Amygdala (tissue), 56 donors: ENCODE measurements at regions not wholly inside any gene's neighbourhood (a gene's known extent, or its start where the extent isn't known, plus 50 kb on each side); places are given as distances from the start of the nearest gene placed in this dataset.

Experiments used
- DNase-seq, 56 donors: peaks; one replicate each; lab custom pipeline; 2025; lab: John Stamatoyannopoulos, UW

DNA sequence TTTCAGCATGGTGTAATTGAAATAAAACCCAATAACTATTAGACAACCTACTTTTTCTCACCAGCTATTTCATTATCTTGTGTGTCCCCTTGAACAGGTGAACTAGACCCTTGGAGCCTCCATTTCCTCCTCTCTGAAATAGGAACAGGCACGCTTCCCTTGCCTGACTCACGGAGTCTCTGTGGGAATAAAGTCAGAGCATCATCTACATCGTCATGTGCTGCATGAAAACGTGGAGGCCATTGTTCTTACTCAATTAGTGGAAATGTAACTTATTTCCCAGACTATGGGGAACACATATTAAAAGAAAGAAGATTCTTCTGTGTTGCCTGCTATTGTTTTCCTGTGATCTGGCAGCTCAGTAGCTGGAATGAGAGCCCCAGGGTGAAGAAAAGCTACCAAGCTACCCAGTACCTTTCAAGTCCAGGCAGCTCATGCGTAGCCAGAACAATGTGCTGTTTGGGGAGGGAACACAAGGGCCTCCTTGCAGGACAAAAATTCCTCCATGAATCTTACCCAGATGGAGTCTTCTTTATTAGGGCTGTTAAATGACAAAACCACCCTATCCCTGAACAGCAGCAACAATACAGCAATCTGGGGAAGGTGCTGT, 59.8 kb downstream of the SOX11 start:
- DNase-seq, result no peak

DNA sequence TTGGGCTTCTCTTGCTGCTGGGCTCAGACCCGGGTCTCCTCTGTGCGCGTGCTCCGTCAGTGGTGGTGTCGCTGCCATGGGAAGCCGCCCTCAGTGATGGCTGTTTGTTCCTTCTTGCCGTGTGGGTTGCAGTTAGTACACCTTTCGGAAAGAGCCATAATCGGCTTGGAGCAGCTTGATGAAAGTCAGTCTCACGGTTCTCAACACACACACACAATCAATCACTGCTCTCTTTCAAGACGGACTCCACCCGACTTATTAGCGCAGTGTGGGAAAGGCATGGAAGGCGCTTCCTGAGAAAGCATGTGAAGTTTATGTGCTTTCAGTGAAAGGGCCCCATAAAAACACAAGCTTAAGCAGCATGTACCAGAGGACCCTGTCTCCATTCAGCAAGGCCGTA, 64.1 kb downstream of the SOX11 start:
- DNase-seq, result no peak

DNA sequence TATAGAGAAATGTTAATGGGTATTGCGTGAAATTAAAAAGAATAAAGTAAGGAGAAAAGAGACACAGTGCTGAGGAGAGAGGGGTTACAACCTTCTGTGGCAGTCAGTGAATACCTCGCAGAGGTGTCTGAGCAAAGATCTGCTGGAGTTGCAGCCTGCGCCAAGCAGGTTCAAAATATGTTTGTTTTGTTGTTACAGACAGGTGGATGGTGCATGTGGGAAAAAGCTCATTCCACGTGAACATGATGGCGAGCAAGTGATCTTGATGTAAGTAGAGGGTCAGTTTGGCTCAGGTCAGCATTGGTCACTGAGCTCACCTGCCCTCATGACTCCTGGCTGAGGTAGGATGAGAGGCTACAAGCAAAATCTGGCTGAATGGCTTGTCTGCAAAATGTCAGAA, 66.2 kb downstream of the SOX11 start:
- DNase-seq, result no peak

DNA sequence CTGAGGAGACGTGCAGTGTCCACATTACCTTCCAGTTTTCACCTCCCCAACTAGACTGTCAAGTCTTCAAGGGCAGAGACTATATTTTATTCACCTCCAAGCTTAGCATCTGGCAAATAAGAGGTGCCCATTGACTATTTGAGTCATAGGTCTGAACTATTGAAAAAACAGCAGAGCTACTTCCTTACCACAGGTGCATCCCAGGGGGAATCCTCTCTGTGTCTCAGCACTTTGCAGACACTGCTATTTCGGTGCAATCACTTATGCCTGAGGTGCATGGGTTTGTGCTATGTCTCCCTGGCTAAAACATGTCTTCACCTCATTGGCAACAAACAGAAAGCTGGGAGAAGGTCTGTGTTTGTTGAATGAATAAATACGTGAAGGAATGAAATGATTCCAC, 67.8 kb downstream of the SOX11 start:
- DNase-seq, result no peak

- DNase-seq, result no peak
Measured at GRCh38 chr2:5763531-5763930, 71.3 kb downstream of the SOX11 start.

- no peak for DNase-seq
Measured at GRCh38 chr2:5764041-5764440, 71.9 kb downstream of the SOX11 start.

- no peak for DNase-seq
Measured at GRCh38 chr2:5766056-5766455, 73.9 kb downstream of the SOX11 start.

GRCh38 chr2:5766561-5766960, 74.4 kb downstream of the SOX11 start:
- DNase-seq, result no peak

DNA sequence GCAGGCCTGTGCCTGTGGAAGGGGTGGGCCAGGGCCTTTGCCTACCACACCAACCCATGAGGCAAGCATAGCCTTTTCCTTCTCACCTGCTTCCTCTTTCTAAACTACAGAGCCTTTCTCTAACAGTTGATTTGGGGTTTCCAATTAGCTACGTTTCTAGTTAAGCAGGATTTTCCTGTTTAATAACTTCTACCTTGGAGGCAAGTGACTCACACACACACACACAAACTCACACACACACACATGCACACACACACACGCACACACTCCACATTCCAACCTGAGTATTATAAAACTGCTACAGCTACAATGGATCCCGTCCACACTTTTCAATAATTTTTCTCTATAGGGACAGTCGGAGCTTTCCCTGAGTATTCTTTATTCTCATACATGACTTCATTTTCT, 84.9 kb downstream of the SOX11 start:
- no peak for DNase-seq

- DNase-seq, result no peak
Measured at GRCh38 chr2:5781679-5782078, 89.5 kb downstream of the SOX11 start.

DNA sequence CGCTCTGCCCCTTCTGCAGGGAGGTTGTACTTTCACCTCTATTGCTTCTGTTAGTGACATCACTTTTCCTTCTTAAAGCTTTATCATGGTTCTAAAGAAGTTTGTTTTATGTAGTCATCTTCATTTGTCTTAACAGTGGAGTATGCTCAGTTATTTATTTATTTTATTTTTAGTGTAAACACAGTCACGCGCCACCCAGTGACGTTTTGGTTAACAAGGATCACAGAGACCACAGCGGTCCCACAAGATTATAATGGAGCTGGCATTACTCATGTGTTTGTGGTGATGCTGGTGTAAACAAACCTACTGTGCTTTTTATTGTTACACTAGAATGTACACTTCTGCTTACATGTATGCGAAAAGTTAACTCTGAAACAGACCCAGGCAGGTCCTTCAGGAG, 89.9 kb downstream of the SOX11 start:
- DNase-seq, result no peak

GRCh38 chr2:5788447-5788846, 96.3 kb downstream of the SOX11 start:
- no peak for DNase-seq

- DNase-seq, result no peak
Measured at GRCh38 chr2:5791371-5791770, 99.2 kb downstream of the SOX11 start.

DNA sequence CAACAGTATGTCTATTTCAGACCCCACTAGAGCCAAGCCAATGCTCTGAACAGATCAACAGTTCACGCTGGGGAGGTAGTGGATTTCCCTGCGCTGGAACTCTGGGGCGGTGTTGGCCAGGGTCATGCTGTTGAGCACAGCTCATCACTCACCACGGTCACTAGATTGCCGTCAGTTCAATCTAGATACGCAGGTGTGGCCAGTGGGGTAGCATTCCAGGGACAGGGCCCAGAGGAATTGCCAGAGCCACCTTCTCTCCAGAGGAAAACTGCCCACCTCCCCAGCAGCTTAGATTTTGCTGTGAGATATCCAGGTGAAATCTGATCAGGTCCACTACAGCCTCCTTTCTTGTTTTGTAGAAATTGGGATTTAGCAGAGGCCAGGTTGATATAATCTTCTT, 101.8 kb downstream of the SOX11 start:
- no peak for DNase-seq

DNA sequence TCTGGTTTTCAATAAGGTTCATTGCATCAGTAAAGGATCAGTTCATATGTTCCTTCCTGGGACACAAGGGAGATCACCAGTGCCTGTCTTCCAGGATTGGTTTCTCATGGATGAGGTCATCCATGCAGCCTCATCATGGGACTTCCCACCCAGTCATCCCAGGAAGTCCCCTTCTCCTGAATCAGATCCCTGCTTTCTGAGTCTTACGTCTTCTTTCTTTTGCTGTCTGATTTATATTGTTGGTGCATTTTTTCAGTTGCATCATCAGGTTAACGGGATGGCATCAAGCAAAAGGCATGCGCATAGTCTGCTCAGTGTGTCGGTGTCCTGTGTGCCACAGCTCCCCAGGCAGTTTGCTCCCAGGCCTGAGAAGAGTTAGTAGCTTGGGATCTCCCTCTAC, 105.9 kb downstream of the SOX11 start:
- DNase-seq, result no peak

- DNase-seq, result no peak
Measured at GRCh38 chr2:5799348-5799747, 107.2 kb downstream of the SOX11 start.

GRCh38 chr2:5803547-5803946, 111.4 kb downstream of the SOX11 start:
- DNase-seq, result no peak

DNA sequence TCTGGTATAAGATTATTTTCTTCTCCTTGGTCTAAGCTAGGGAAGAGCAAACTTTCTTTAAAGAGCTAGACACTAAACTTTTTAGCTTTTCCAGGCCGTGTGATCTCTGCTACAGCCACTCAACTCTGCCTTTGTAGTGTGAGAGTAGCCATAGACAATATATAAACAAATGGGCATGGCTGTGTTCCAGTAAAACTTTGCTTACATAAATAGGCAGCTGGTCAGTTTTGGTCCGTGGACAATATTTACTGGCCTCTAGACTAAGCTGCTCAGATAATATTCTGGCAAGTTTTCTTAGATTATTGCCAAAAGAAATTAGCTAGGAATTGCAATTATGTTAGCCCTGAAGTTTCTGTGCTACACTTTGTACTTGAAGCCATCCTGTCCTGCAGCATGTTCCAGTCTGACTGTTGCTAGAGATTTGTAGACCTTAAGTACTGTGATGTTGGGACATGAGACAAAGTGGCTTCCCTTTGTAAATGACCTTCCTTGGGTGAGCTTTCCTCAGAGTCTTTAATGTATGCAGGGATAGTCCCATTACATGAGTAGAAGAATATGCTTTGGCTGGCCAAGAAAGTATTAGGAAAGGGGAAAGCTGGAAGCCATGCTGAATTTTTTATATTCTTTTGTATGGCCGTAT, 126.9 kb downstream of the SOX11 start:
- no peak for DNase-seq

DNA sequence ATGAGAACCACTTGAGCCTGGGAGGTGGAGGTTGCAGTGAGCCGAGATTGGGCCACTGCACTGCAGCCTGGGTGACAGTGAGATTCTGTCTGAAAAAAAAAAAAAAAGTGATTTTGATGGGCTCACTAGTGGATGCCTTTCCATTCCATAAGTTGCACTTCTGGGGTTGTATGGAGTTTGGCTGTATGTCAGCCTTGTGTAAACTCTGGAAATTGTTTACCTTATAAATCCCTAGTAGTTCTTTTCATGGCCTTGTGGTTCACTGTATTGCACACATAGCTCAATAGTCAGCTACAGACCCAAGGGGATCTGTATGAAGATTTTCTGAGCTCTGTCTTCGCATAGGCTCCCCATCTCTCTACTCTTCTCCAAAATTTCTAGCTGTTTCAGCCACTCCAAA, 131.9 kb downstream of the SOX11 start:
- no peak for DNase-seq

DNA sequence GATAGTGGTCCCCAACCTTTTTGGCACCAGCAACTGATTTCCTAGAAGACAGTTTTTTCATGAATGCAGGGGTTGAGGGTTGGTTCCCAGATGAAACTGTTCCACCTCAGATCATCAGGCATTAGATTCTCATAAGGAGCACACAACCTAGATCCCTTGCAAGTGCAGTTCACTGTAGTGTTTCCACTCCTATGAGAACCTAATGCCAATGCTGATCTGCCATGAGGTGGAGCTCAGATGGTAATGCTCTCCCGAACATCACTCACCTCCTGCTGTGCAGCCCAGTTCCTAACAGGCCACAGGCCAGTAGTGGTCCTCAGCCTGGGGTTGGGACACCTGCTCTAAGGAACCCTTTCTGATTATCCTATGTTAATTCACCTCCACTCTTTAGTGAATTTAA, 133.5 kb downstream of the SOX11 start:
- DNase-seq, result no peak

DNA sequence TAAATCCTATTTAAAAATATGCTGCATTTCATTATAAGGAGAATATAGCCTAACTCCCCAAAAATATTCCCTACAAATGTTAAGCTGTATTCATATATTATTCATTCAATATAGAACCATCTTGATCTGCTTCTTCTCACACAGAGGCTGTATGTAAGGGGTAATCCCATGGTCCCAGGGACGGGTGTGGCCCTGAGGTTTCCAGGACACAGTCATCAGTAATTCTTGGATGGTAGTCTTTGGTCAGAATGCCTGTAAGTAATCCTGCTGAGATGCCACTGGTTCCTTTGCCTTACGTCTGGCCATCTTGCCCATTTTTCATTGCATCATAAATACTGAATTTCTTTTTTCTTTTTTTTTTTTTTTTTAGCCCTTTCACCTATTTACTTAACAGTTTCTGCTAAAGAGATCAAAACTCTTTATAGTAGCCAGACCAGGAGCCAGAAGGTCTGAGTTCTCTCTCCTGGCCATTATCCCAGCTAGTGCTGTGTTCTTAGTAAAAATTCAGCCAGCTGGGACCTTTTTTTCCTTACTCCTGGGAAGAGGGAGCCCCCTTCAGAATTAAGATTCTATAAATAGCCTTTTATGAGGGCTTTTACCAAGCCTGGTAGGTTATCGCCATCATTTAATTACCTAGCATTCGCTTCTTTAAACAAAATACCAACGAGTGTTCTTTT, 134.9 kb downstream of the SOX11 start:
- DNase-seq, result no peak

- no peak for DNase-seq
Measured at GRCh38 chr2:5834501-5834900, 142.3 kb downstream of the SOX11 start.
